ENCODE measurements at regions not wholly inside any gene's neighbourhood (a gene's known extent, or its start where the extent isn't known, plus 50 kb on each side); places are given as distances from the start of the nearest gene placed in this dataset.

GRCh38 chr2:8536686-8537561 is 144.9 kb upstream of the ID2 start (continued):
- TF ChIP-seq ZBTB12 (CRISPR knock-in tag; IDR thresholded peaks at IDR 0.05): no peak; the same call in 1 of the 2 replicates
- TF ChIP-seq ZNF175 (CRISPR knock-in tag; IDR thresholded peaks at IDR 0.05; ENCODE audit: low read depth): 0 out of 2 replicates have a peak, but pooled peaks have one; percentile 41
- TF ChIP-seq NCOR1 (IDR thresholded peaks at IDR 0.05): 0 out of 2 replicates have a peak, but pooled peaks have one; percentile 43
- no peak for TF ChIP-seq LCOR (CRISPR knock-in tag; IDR thresholded peaks at IDR 0.05)
- TF ChIP-seq ATF7 (IDR thresholded peaks at IDR 0.05): peak; percentile 39
- TF ChIP-seq HMBOX1 (IDR thresholded peaks at IDR 0.05): 0 out of 2 replicates have a peak, but pooled peaks have one; percentile 22
- TF ChIP-seq SMARCA4 (IDR thresholded peaks at IDR 0.05): peak; percentile 61
- TF ChIP-seq ZEB2 (IDR thresholded peaks at IDR 0.05): 0 out of 2 replicates have a peak, but pooled peaks have one; percentile 42
- 0 out of 6 replicates have a peak, but pooled peaks of 1 of the 3 experiments have one; percentile 36 for TF ChIP-seq ZBTB11 (CRISPR knock-in tag; IDR thresholded peaks at IDR 0.05)
- peak; percentile 56; the same call in 1 of the 2 replicates for TF ChIP-seq SMARCE1 (IDR thresholded peaks at IDR 0.05)
- TF ChIP-seq ESRRB (CRISPR knock-in tag; IDR thresholded peaks at IDR 0.05; ENCODE audit: borderline replicate concordance): no peak
- peak; percentile 70 for TF ChIP-seq TEAD4 (IDR thresholded peaks at IDR 0.05; ENCODE audit: low read length)
- no peak for TF ChIP-seq TEAD4 (CRISPR knock-in tag; IDR thresholded peaks at IDR 0.05; ENCODE audit: borderline replicate concordance)
- TF ChIP-seq MBD2 (IDR thresholded peaks at IDR 0.05; ENCODE audit: borderline replicate concordance, low read depth): 0 out of 2 replicates have a peak, but pooled peaks have one; percentile 29
- peak; percentile 91 for TF ChIP-seq EP300 (IDR thresholded peaks at IDR 0.05; ENCODE audit: low read length)
- TF ChIP-seq ZNF239 (CRISPR knock-in tag; IDR thresholded peaks at IDR 0.05): peak; percentile 5; the same call in 1 of the 2 replicates
- TF ChIP-seq SAP30 (IDR thresholded peaks at IDR 0.05; ENCODE audit: borderline replicate concordance, insufficient read depth, low read depth, low read length, poor library complexity, severe bottlenecking): no peak
- TF ChIP-seq ZNF174 (CRISPR knock-in tag; IDR thresholded peaks at IDR 0.05): no peak
- TF ChIP-seq SMAD4 (CRISPR knock-in tag; conservative IDR thresholded peaks at IDR 0.05): 0 out of 2 replicates have a peak, but pooled peaks have one; percentile 23
- no peak for TF ChIP-seq ILK (tag; IDR thresholded peaks at IDR 0.05; ENCODE audit: borderline replicate concordance, low read depth)
- no peak for TF ChIP-seq ZNF785 (CRISPR knock-in tag; IDR thresholded peaks at IDR 0.05)

All from K562 (cell line).